ENCODE measurements at regions not wholly inside any gene's neighbourhood (a gene's known extent, or its start where the extent isn't known, plus 50 kb on each side); places are given as distances from the start of the nearest gene placed in this dataset.

DNA sequence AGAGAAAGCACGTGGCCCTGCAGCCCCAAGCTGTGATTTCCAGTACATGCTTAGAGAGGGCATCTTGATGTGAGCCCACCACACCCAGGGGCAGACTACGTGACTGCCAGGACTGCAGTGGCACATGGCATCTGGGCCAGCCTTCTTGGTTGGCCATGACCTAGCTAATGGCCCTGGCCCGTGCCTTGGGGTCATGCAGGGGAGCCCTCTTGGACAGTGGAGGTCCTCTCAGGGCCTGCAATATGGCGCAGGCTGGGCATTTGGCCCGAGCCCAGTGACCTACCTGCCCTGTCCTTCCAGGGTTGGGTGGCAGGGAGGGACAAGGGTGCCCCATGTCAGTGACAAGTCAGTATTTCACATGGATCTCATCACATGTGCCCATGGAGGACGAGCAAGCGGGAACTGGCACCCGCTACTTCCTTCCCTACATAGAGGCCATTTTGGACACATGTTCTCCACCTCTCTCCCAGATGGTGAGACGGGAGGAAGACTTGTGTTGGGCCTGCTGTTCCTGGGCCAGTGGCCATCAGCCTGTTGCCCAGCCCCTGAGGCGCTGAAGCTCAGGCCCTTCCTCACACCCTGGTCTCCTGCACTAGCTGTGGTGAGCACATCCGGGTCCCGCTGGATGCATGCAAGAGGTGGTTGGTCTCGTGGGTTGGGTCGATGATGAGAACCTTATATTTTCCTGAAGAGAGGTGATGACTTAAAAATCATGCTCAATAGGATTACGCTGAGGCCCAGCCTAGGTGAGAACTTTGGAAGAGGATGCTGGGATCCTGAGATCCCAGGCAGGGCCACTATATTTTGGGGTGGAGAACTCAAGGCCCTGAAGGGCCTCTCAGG, 195.6 kb downstream of the UBE3A start:
- TF ChIP-seq ZNF232 (CRISPR knock-in tag; IDR thresholded peaks at IDR 0.05) = no peak
- no peak for TF ChIP-seq RBM17 (IDR thresholded peaks at IDR 0.05; ENCODE audit: borderline replicate concordance, low read depth, low read length)
- no peak for TF ChIP-seq NR3C1 (CRISPR knock-in tag; IDR thresholded peaks at IDR 0.05)
- TF ChIP-seq TEAD2 (tag; IDR thresholded peaks at IDR 0.05) = no peak
- no peak for TF ChIP-seq ZNF263 (CRISPR knock-in tag; IDR thresholded peaks at IDR 0.05; ENCODE audit: borderline replicate concordance)
- TF ChIP-seq ZBTB7A (IDR thresholded peaks at IDR 0.05; ENCODE audit: borderline replicate concordance, control insufficient read depth, low read depth, low read length) = no peak
